Middle frontal gyrus (tissue), 1 donor: ENCODE measurements at regions not wholly inside any gene's neighbourhood (a gene's known extent, or its start where the extent isn't known, plus 50 kb on each side); places are given as distances from the start of the nearest gene placed in this dataset.

Source experiments
- DNase-seq: peaks from one replicate; pipeline ENCODE4 v3.0.0-alpha.2; 2015; ENCODE audit warnings: low spot score; ENCODE audit errors: extremely low spot score

DNA sequence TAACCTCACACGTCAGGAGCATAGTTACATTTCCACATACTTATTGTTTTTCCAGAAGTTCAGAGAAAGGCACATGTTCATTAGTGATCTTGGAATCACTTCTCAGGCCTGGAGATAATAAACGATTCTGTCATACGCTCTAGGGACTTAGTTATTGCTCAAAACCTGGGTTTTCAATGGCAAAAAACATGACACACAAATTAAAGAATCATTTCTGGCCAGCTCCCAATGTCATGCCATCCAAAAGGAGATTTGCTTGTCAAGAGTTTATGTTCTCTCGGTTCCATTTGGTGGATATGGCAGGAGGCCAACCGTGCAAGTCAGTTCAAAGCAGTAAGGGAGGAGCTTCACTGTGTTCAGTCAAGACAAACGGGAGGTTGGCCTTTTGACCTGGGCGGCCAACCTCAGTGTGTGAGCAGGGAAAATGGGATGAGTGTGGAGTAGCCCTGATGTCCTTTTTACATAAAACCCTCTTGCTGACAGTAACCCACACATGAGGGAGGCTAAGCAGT lies 123.4 kb downstream of the NXNL2 start:
- no peak for DNase-seq

DNA sequence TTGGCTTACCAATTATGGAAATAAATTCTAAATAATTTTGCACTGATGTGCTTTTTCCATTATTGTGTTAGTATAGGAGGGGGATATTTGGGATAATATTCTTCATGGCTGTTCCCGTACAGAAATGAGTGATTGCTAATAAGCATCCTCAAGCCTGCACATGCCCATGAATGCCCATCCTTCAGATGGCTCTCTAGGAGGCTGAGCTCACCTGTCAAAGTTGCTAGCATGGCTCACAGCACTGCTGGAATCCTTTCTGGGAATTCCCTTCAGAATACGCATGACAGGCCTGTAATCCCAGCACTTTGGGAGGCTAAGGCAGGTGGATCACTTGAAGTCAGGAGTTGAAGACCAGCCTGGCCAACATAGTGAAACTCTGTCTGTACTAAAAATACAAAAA lies 124.1 kb downstream of the NXNL2 start:
- DNase-seq = no peak

DNA sequence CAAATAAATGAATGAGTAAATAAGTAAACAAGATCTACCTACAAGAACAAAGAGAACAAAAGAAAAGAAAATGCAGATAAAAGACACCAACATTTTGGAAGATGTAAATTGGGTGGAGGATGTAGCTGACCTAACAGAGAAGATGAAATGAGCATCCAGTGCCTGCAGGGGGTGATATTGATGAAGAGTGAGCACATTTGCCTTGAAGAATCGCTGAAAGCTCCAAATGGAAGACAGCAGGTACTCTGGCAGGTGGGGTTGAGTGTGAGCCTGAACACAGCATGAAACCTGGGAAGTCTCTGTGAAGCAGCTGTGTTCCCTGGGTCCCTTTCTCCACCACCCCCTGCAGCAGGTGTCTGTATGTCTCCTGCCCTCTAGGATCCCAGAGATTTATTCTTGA lies 125.6 kb downstream of the NXNL2 start:
- DNase-seq = no peak

GRCh38 chr9:88661759-88662158 lies 126.8 kb downstream of the NXNL2 start:
- no peak for DNase-seq

- DNase-seq = no peak
Measured at GRCh38 chr9:88663771-88664419, 128.9 kb downstream of the NXNL2 start.

- DNase-seq = no peak
Measured at GRCh38 chr9:88664773-88665172, 129.8 kb downstream of the NXNL2 start.

GRCh38 chr9:88672874-88673689 lies 138.1 kb downstream of the NXNL2 start:
- no peak for DNase-seq

GRCh38 chr9:88673886-88674285 lies 138.9 kb downstream of the NXNL2 start:
- DNase-seq = no peak

- DNase-seq = no peak
Measured at GRCh38 chr9:88676644-88677043, 141.7 kb downstream of the NXNL2 start.

GRCh38 chr9:88678008-88678407 lies 143.0 kb downstream of the NXNL2 start:
- no peak for DNase-seq

DNA sequence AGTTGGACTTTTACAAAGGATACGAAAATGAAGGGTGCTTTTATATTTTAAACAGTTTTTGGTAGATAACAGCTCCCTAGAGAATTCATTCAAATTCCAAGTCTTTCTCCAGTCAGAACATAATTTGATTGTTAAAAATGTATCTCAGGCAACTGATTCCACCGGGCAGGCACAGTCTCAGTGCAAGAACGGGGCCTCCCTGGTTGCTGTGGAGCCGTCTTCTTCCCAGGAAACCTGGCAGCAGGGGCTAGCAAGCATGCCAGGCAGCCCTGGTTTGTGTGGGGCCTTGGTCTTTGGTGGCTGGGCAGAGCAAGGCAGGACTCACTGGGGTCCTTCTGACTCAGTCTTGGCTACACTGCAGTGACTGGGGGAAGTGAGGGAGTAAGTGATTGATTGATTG lies 143.5 kb downstream of the NXNL2 start:
- DNase-seq = no peak

GRCh38 chr9:88680041-88680440 lies 145.1 kb downstream of the NXNL2 start:
- DNase-seq = no peak

- DNase-seq = no peak
Measured at GRCh38 chr9:88680505-88681160, 145.7 kb downstream of the NXNL2 start.

DNA sequence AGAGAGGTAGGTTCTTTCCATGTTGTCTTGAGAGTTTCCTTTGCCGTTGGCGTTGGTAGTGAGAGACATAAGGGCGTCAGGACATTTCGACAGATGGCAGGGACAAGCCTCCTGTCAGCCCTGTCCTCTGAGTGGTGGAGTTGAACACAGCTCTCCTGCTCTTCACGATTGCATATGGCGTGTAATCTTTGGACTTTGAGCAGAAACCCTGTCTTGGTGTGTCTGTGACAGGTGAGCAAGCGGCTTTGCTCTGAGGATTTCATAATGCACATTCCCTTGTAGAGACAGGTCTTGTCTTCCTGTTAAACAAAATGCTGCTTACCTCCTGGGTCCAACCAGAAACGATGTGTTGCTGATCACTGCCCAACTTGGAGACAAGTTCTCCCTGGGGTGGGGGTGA lies 146.5 kb downstream of the NXNL2 start:
- DNase-seq = no peak

GRCh38 chr9:88682431-88682831 lies 147.5 kb downstream of the NXNL2 start:
- DNase-seq = no peak

DNA sequence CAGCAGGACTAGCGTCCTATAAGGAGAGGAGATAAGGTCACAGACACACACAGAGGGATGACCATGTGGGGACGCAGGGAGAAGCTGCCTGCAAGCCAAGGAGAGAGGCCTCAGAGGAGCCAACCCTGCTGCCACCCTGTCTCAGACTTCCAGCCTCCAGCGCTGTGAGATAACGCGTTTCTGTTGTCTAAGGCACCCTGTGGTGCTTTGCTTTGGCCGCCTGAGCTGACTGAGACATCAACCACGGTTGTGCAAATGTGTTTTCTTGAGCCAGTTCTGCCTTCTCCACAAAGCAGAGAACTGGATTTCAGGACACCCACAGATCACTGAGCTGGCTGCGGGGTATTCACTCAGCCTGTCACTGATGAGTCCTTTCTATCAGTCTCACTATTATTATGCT lies 149.1 kb downstream of the NXNL2 start:
- no peak for DNase-seq

- DNase-seq = no peak
Measured at GRCh38 chr9:88684845-88685244, 149.9 kb downstream of the NXNL2 start.

DNA sequence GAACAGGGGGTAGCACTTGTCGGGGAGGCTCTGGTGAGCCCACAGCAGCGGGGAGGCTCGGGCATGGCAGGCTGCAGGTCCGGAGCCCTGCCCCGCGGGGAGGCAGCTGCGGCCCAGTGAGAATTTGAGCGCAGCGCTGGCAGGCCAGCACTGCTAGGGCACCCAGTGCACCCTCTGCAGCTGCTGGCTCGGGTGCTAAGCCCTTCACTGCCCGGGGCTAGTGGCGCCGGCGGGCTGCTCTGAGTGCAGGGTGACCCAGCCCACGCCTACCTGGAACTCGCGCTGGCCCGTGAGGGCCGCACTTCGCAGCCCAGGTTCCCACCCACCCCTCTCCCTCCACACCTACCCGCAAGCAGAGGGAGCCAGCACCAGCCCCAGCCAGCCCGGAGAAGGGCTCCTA lies 151.0 kb downstream of the NXNL2 start:
- no peak for DNase-seq

DNA sequence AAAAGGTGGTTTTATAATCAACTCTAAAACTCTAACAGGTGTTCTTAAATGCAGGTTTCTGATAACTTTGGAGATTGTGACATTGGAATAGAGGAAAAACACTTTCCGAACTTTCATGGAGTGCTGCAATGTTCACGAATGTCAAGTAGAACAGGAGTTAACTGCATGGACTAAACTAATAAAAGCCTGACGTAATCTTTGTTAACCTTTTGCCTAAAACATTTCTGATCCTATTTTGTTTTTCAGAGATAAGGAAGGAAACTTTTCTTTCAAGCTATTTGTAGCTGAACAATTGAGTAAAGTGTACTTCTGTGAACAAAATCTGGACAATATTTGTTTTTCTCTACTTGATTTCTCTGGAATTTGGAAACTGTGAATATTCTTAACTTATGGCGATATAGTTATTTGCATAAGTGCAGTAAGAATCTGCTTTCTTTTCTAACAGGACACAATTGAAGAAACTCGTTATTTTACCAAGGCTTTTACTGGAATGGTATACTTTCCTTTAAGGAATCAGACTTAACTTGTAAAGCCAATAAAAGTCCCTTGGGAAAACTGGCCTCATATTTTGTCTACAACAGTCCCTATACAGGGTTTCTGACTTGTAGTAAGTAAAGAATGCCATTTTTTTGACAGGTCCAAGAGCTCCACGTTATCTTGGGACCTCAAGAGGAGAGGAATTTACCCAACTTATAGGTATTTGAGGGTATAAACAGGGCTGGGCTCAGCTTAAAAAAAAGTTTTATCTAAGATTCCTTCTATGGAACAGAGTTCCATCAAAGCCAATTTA lies 154.7 kb downstream of the NXNL2 start:
- no peak for DNase-seq

- no peak for DNase-seq
Measured at GRCh38 chr9:88690628-88691027, 155.7 kb downstream of the NXNL2 start.

DNA sequence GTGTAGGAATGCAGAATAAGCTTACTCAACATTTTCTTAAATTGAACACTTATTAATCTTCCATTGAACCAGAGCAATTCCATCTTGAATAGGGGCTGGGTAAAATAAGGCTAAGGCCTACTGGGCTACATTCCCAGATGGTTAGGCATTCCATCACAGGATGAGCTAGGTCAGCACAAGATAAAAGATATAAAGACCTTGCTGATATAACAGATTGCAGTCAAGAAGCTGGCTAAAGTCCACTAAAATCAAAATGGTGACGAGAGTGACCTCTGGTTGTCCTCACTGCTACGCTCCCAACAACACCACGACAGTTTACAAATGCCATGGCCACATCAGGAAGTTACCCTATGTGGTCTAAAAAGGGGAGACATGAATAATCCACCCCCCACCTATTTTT lies 156.1 kb downstream of the NXNL2 start:
- DNase-seq = no peak

DNA sequence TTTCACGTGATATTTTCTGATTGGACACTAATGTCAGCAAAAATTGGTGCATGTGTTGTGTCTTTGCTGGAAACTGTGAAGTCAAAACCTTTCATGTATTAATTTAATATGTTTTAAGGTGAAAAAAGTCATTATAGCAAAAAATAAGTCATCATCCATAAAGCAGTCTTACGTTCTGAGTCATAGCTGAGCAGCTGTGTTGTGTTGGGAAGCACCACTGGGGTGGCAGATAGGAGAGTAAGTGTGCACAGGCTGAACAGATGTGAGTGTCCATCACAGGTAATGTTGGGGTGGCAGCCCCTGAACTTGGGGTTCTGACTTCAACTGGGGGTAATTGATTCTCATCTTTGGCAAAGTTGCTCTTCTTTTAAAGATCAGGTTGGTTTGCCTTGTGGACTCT lies 156.8 kb downstream of the NXNL2 start:
- no peak for DNase-seq
